ENCODE measurements at regions not wholly inside any gene's neighbourhood (a gene's known extent, or its start where the extent isn't known, plus 50 kb on each side); places are given as distances from the start of the nearest gene placed in this dataset.

DNA sequence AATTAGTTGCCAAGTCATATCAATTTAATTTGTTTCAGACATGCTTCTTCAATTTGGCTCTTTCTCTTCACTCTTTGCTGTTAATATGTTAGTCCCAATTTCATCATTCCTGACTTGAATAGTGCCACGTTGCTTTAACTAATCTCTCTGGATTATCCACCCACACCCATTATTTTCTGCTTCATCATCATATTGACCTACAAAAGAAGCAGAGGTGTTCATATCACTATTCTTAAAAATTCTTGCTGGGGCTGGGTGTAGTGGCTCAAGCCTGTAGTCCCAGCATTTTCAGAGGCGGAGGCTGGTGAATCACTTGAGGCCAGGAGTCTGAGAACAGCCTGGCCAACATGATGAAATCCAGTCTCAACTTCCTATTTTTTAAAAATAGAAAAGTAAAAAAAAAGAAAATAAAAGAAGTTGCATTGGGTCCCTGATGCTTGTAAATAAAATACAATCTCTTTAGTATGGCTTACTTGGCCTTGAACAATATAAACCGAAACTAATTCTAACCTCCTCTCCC is 65.7 kb upstream of the KCNIP4 start:
- peak; percentile 50 for DNase-seq

DNA sequence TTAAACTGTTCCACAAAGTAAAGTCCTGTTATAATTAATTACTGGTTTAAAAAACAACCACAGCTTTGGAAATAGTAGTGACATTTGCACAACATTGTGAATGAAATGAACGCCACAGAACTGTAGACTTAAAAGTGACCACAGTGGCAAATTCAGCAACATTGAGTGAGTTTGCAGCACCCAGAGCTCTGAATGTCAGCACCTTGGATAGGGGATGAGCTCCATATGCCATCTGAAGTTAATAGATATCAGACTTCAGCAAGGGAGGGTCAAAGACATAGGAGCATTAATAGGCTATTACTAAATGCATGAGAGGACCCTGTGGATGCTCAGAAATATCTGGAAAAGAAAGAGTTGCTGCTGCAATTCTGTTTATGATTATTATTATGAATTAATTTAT is 55.3 kb upstream of the KCNIP4 start:
- DNase-seq, result no peak
